ENCODE measurements at regions not wholly inside any gene's neighbourhood (a gene's known extent, or its start where the extent isn't known, plus 50 kb on each side); places are given as distances from the start of the nearest gene placed in this dataset.

GRCh38 chr3:5056111-5056391 lies 66.0 kb upstream of the ARL8B start:
- DNase-seq (ENCODE audit: low spot score) (no peak), ATAC-seq (ENCODE audit: low FRiP score) (no peak)
- TF ChIP-seq CTCF (IDR thresholded peaks at IDR 0.05), result no peak

- TF ChIP-seq CTCF (IDR thresholded peaks at IDR 0.05), result no peak
- DNase-seq (ENCODE audit: low spot score) (no peak), ATAC-seq (ENCODE audit: low FRiP score) (no peak)
These were observed 64.8 kb upstream of the ARL8B start for GRCh38 chr3:5057272-5057671.

- DNase-seq (ENCODE audit: low spot score) (peak; percentile 52), ATAC-seq (ENCODE audit: low FRiP score) (peak; percentile 85)
- TF ChIP-seq CTCF (IDR thresholded peaks at IDR 0.05), result peak in 1 of 3 donors; percentile 51
These were observed 64.2 kb upstream of the ARL8B start for GRCh38 chr3:5057857-5058324.

GRCh38 chr3:5058471-5058951 lies 63.6 kb upstream of the ARL8B start:
- ATAC-seq (ENCODE audit: low FRiP score), result peak; percentile 39
- no peak for TF ChIP-seq CTCF (IDR thresholded peaks at IDR 0.05)
- DNase-seq (ENCODE audit: low spot score), result no peak

- no peak for ATAC-seq (ENCODE audit: low FRiP score)
- no peak for DNase-seq (ENCODE audit: low spot score)
- TF ChIP-seq CTCF (IDR thresholded peaks at IDR 0.05), result no peak
These were observed 62.3 kb upstream of the ARL8B start for GRCh38 chr3:5059782-5060181.

GRCh38 chr3:5061218-5061569 lies 60.9 kb upstream of the ARL8B start:
- ATAC-seq (ENCODE audit: low FRiP score) (no peak), DNase-seq (ENCODE audit: low spot score) (no peak)
- TF ChIP-seq CTCF (IDR thresholded peaks at IDR 0.05), result no peak

GRCh38 chr3:5063724-5064123 lies 58.4 kb upstream of the ARL8B start:
- TF ChIP-seq CTCF (IDR thresholded peaks at IDR 0.05), result no peak
- DNase-seq (ENCODE audit: low spot score) (no peak), ATAC-seq (ENCODE audit: low FRiP score) (no peak)

All from omental fat pad (tissue), 3 donors.